Uterus (tissue), 3 donors: ENCODE measurements at regions not wholly inside any gene's neighbourhood (a gene's known extent, or its start where the extent isn't known, plus 50 kb on each side); places are given as distances from the start of the nearest gene placed in this dataset.
"Not testable (repeated sequence)": the region's sequence is repeated elsewhere in the genome, so short reads cannot be mapped to it uniquely, and the experiment has no call there.

ENCODE experiments used
- DNase-seq, 2 donors: peaks; one replicate each; pipeline ENCODE4 v3.0.0-alpha.2; 2019 to 2020
- H3K27ac ChIP-seq, 2 donors: fragments of 200-600 bp; sonication (generic); 1 replicate in 1 of 2; 2 replicates in 1 of 2; pipeline ENCODE4 v1.5.1; 2016 to 2018
- H3K27me3 ChIP-seq, 2 donors: fragments of 200-600 bp; sonication (generic); one replicate each; pipeline ENCODE4 v1.5.1; 2018 to 2019; ENCODE audit warnings: control low read depth in 1 of 2
- H3K36me3 ChIP-seq, 2 donors: fragments of 200-600 bp; sonication (generic); one replicate each; pipeline ENCODE4 v1.5.1; 2019; ENCODE audit warnings: control low read depth in 1 of 2
- H3K4me1 ChIP-seq, 2 donors: fragments of 200-600 bp; sonication (generic); one replicate each; pipeline ENCODE4 v1.5.1; 2018 to 2019; ENCODE audit warnings: control low read depth in 1 of 2
- H3K4me3 ChIP-seq, 2 donors: fragments of 200-600 bp; sonication (generic); 1 replicate in 1 of 2; 2 replicates in 1 of 2; pipeline ENCODE4 v1.5.1; 2018 to 2019; ENCODE audit warnings: mild to moderate bottlenecking in 1 of 2
- H3K9me3 ChIP-seq, 2 donors: fragments of 200-600 bp; sonication (generic); one replicate each; pipeline ENCODE4 v1.5.1; 2019; ENCODE audit warnings: control low read depth in 1 of 2
- CTCF ChIP-seq, 4 experiments: fragments of 200-600 bp in 2 of 4; fragments of 450-650 bp in 2 of 4; sonication (generic) in 2 of 4; IDR thresholded peaks; one replicate each; pipeline ENCODE4 v1.5.1; 2016 to 2019; ENCODE audit warnings: antibody characterized with exemption in 4 of 4, mild to moderate bottlenecking in 2 of 4, moderate library complexity in 1 of 4
- POLR2A ChIP-seq, 2 donors: fragments of 450-650 bp; IDR thresholded peaks; one replicate each; pipeline ENCODE4 v1.6.1; 2016; ENCODE audit warnings: antibody characterized with exemption in 2 of 2, mild to moderate bottlenecking in 1 of 2, moderate library complexity in 1 of 2
- intact Hi-C: fragments of 100-400 bp; cut with DNase I; formaldehyde crosslinking; loops from one replicate; pipeline ENCODE4 v1.15.1; 2023; ENCODE audit warnings: low total_unique reads
- donor health status: DM: yes; HTN: yes; CAD: no.

GRCh38 chr5:57366744-57367143 is 115.9 kb downstream of the ACTBL2 start:
- no peaks in the 10 kb centered on the region for H3K4me1 ChIP-seq
- H3K4me3 ChIP-seq, result no peak overlapping the region
- TF ChIP-seq CTCF (IDR thresholded peaks at IDR 0.05) (no peak), POLR2A (IDR thresholded peaks at IDR 0.05) (no peak)
- no peaks in the 10 kb centered on the region for H3K9me3 ChIP-seq
- no peak for DNase-seq
- H3K27me3 ChIP-seq, result no peaks in the 10 kb centered on the region
- intact Hi-C loops, result no loop called here
- H3K27ac ChIP-seq, result no peak overlapping the region
- H3K36me3 ChIP-seq, result no peaks in the 10 kb centered on the region

GRCh38 chr5:57362951-57363350 is 119.7 kb downstream of the ACTBL2 start:
- no peak for DNase-seq
- Histone ChIP-seq H3K4me3 (no peak overlapping the region), H3K4me1 (no peaks in the 10 kb centered on the region), H3K36me3 (no peaks in the 10 kb centered on the region), H3K9me3 (no peaks in the 10 kb centered on the region), H3K27me3 (no peaks in the 10 kb centered on the region), H3K27ac (no peak overlapping the region)
- intact Hi-C loops, result no loop called here
- TF ChIP-seq CTCF (IDR thresholded peaks at IDR 0.05) (no peak), POLR2A (IDR thresholded peaks at IDR 0.05) (no peak)

GRCh38 chr5:57360871-57361270 is 121.7 kb downstream of the ACTBL2 start:
- TF ChIP-seq CTCF (IDR thresholded peaks at IDR 0.05) (no peak), POLR2A (IDR thresholded peaks at IDR 0.05) (no peak)
- H3K4me3 ChIP-seq, result no peak overlapping the region
- intact Hi-C loops, result no loop called here
- H3K27ac ChIP-seq, result no peak overlapping the region
- no peaks in the 10 kb centered on the region for H3K27me3 ChIP-seq
- no peaks in the 10 kb centered on the region for H3K36me3 ChIP-seq
- no peak for DNase-seq
- no peaks in the 10 kb centered on the region for H3K4me1 ChIP-seq
- no peaks in the 10 kb centered on the region for H3K9me3 ChIP-seq

GRCh38 chr5:57358796-57359592 is 123.6 kb downstream of the ACTBL2 start:
- no peaks in the 10 kb centered on the region for H3K4me1 ChIP-seq
- no peak for DNase-seq
- intact Hi-C loops, result no loop called here

GRCh38 chr5:57356850-57357249 is 125.8 kb downstream of the ACTBL2 start:
- H3K27ac ChIP-seq, H3K4me1 ChIP-seq, H3K36me3 ChIP-seq, H3K27me3 ChIP-seq, intact Hi-C loops, H3K4me3 ChIP-seq, DNase-seq, H3K9me3 ChIP-seq: not testable (repeated sequence)

More at GRCh38 chr5:57358796-57359592, 123.6 kb downstream of the ACTBL2 start:
- H3K4me3 ChIP-seq, result no peak overlapping the region
- no peak overlapping the region for H3K27ac ChIP-seq
- H3K36me3 ChIP-seq, result no peaks in the 10 kb centered on the region
- H3K27me3 ChIP-seq, result no peaks in the 10 kb centered on the region
- no peaks in the 10 kb centered on the region for H3K9me3 ChIP-seq
- no peak for TF ChIP-seq POLR2A (IDR thresholded peaks at IDR 0.05)
- no peak for TF ChIP-seq CTCF (IDR thresholded peaks at IDR 0.05)
